ENCODE measurements at regions not wholly inside any gene's neighbourhood (a gene's known extent, or its start where the extent isn't known, plus 50 kb on each side); places are given as distances from the start of the nearest gene placed in this dataset.

DNA sequence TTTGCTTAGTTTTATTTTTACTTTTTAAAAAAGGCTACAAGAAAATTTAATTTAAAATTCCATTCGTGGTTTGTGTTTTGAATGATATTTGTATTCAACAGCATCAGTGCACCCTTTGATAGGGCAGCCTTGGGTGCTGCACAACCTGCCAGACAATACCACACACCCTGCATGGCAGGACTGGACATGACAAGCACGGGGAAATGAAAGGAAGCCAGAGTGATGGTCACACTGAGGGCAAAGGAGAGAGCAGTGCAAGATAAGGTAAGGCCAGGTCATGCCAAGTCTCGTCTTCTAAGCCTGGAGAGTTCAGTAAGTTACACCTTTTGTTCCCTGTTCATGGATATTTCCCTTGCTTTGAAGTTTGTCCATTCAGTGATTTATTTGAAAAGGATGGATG, 103.0 kb downstream of the ALDH8A1 start:
- no peak for TF ChIP-seq POLR2AphosphoS5 (IDR thresholded peaks at IDR 0.05)
- TF ChIP-seq, protein P1, sequence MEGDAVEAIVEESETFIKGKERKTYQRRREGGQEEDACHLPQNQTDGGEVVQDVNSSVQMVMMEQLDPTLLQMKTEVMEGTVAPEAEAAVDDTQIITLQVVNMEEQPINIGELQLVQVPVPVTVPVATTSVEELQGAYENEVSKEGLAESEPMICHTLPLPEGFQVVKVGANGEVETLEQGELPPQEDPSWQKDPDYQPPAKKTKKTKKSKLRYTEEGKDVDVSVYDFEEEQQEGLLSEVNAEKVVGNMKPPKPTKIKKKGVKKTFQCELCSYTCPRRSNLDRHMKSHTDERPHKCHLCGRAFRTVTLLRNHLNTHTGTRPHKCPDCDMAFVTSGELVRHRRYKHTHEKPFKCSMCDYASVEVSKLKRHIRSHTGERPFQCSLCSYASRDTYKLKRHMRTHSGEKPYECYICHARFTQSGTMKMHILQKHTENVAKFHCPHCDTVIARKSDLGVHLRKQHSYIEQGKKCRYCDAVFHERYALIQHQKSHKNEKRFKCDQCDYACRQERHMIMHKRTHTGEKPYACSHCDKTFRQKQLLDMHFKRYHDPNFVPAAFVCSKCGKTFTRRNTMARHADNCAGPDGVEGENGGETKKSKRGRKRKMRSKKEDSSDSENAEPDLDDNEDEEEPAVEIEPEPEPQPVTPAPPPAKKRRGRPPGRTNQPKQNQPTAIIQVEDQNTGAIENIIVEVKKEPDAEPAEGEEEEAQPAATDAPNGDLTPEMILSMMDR (IDR thresholded peaks at IDR 0.05 in 8 of 11, conservative IDR thresholded peaks at IDR 0.05 in 3 of 11), result no peak

All from spleen (tissue), 7 donors.